Thyroid gland (tissue), 4 donors: ENCODE measurements at regions not wholly inside any gene's neighbourhood (a gene's known extent, or its start where the extent isn't known, plus 50 kb on each side); places are given as distances from the start of the nearest gene placed in this dataset.

Experiments used
- POLR2A ChIP-seq, 2 donors: fragments of 450-650 bp; IDR thresholded peaks; one replicate each; pipeline ENCODE4 v1.6.1; 2017; ENCODE audit warnings: antibody characterized with exemption in 2 of 2, mild to moderate bottlenecking in 2 of 2, moderate library complexity in 1 of 2
- TF ChIP-seq, protein P1 (sequence below), 6 experiments: fragments of 200-600 bp in 3 of 6; fragments of 450-650 bp in 3 of 6; sonication (generic) in 3 of 6; IDR thresholded peaks; one replicate each; pipeline ENCODE4 v1.5.1; 2016 to 2019; ENCODE audit warnings: antibody characterized with exemption in 6 of 6, mild to moderate bottlenecking in 2 of 6, inconsistent platforms in 1 of 6, moderate library complexity in 1 of 6

DNA sequence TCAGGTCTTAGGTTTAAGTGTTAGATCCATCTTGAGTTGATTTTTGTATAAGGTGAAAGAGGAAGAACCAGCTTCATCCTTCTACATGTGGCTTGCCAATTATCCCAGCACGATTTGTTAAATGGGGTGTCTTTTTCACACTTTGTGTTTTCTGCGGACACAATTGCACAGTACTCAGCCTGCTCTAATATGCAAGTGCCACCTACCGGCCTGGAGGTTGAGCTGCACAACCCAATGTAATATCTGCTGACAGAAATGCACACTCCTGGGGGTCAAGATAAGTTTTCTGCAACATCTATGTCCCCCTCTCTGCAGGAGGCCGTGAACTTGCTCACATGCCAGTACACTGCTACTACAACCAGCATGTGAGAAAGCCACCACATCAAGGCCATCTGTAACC lies 791.9 kb upstream of the ROBO1 start:
- TF ChIP-seq, protein P1, sequence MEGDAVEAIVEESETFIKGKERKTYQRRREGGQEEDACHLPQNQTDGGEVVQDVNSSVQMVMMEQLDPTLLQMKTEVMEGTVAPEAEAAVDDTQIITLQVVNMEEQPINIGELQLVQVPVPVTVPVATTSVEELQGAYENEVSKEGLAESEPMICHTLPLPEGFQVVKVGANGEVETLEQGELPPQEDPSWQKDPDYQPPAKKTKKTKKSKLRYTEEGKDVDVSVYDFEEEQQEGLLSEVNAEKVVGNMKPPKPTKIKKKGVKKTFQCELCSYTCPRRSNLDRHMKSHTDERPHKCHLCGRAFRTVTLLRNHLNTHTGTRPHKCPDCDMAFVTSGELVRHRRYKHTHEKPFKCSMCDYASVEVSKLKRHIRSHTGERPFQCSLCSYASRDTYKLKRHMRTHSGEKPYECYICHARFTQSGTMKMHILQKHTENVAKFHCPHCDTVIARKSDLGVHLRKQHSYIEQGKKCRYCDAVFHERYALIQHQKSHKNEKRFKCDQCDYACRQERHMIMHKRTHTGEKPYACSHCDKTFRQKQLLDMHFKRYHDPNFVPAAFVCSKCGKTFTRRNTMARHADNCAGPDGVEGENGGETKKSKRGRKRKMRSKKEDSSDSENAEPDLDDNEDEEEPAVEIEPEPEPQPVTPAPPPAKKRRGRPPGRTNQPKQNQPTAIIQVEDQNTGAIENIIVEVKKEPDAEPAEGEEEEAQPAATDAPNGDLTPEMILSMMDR (IDR thresholded peaks at IDR 0.05) = no peak
- no peak for TF ChIP-seq POLR2A (IDR thresholded peaks at IDR 0.05)
